GM12872 (cell line): ENCODE measurements at regions not wholly inside any gene's neighbourhood (a gene's known extent, or its start where the extent isn't known, plus 50 kb on each side); places are given as distances from the start of the nearest gene placed in this dataset.

ENCODE experiments used
- CTCF ChIP-seq: IDR thresholded peaks from 3 replicates; pipeline ENCODE4 v1.5.1; 2011; ENCODE audit warnings: low read depth, mild to moderate bottlenecking, low read length, moderate library complexity; ENCODE audit not compliant: insufficient read depth

GRCh38 chr13:22198001-22198400 lies 527.1 kb downstream of the FGF9 start:
- no peak for TF ChIP-seq CTCF

- no peak for TF ChIP-seq CTCF
These were observed 527.9 kb downstream of the FGF9 start for GRCh38 chr13:22198641-22199217.

GRCh38 chr13:22200440-22200839 lies 529.6 kb downstream of the FGF9 start:
- TF ChIP-seq CTCF, result no peak

GRCh38 chr13:22201375-22201925 lies 530.6 kb downstream of the FGF9 start:
- no peak for TF ChIP-seq CTCF

- TF ChIP-seq CTCF, result no peak
These were observed 539.5 kb downstream of the FGF9 start for GRCh38 chr13:22210134-22210930.

- no peak for TF ChIP-seq CTCF
These were observed 541.0 kb downstream of the FGF9 start for GRCh38 chr13:22211876-22212275.

GRCh38 chr13:22212576-22212975 lies 541.7 kb downstream of the FGF9 start:
- no peak for TF ChIP-seq CTCF
